GM12873 (cell line): ENCODE measurements at regions not wholly inside any gene's neighbourhood (a gene's known extent, or its start where the extent isn't known, plus 50 kb on each side); places are given as distances from the start of the nearest gene placed in this dataset.

ENCODE experiments used
- CTCF ChIP-seq: IDR thresholded peaks from 2 replicates; pipeline ENCODE4 v1.5.1; 2012; ENCODE audit warnings: low read depth, mild to moderate bottlenecking, moderate library complexity, low read length, control low read depth; ENCODE audit not compliant: insufficient read depth; ENCODE audit errors: missing control alignments

GRCh38 chr11:119476038-119476437 lies 53.1 kb upstream of the THY1 start:
- TF ChIP-seq CTCF = no peak

- peak; percentile 99 for TF ChIP-seq CTCF
Observed at GRCh38 chr11:119474682-119475596, 52.0 kb upstream of the THY1 start.

GRCh38 chr11:119473901-119474681 lies 51.1 kb upstream of the THY1 start:
- TF ChIP-seq CTCF = no peak

- TF ChIP-seq CTCF = no peak
Observed at GRCh38 chr11:119473226-119473625, 50.3 kb upstream of the THY1 start.

- no peak for TF ChIP-seq CTCF
Observed at GRCh38 chr11:119472856-119473222, 49.9 kb upstream of the THY1 start.
